HG02943 (cell line): ENCODE measurements at regions not wholly inside any gene's neighbourhood (a gene's known extent, or its start where the extent isn't known, plus 50 kb on each side); places are given as distances from the start of the nearest gene placed in this dataset.

Experiments
- ATAC-seq: cut with Tn5 transposase; IDR thresholded peaks from one replicate; pipeline ENCODE4 v1.9.1; 2021; ENCODE audit warnings: mild to moderate bottlenecking, low read depth, moderate library complexity; ENCODE audit not compliant: unreplicated experiment

DNA sequence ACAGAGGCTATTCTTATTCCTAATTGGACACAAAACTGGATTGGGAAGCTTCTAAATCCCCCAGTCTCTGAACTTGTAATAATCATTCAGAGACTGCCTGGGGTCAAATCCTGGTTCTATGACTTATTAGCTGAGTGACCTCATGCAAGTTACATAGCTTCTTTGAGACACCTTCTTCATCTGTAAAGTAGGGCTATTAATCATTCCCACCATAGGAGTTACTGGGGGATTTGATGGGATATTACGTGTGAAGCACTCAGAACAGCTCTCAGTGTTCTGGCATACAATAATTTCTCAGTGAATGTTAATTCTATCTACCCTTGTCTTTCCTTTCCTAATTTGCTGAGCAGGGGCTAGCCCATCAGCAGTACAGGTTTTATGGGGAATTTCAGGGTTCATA, 256.7 kb upstream of the TNP1 start:
- no peak for ATAC-seq

DNA sequence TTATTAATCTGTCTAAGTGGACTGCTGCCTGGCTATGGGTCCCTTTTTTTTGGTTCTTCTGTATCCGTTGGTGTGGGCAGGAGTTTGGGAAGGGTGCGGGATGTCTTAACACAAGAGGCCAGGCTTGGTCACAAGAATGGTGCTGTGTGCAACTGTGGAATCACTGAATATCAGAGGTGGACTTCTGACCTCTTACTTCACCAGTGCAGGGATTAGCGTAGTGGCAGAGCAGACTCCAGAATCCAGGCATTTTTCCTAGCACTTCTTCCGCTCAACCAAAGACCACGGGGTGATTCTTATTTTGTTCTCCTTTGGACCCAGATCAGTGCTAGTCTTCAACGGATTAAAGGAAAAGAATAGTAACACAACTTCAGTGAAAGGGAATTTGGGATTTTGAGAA, 254.3 kb upstream of the TNP1 start:
- ATAC-seq: no peak

DNA sequence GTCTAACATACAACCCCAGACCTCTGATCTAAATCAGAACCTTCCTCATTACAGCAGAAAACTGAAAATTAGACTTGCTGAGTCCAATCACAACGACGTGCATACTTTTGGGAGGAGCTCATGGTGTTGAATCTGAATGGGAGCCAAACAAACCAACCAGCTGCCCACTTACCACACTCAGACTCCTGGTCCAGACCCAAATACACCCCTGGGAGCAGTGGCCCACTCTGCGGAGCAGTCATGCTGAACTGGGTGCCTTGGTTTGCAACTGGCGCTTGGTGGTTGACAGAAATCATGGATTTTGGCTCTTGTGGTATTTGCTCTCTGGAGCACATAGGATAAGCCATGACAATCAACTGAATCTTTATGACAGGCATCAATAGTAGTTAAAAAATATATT, 253.6 kb upstream of the TNP1 start:
- ATAC-seq: no peak

DNA sequence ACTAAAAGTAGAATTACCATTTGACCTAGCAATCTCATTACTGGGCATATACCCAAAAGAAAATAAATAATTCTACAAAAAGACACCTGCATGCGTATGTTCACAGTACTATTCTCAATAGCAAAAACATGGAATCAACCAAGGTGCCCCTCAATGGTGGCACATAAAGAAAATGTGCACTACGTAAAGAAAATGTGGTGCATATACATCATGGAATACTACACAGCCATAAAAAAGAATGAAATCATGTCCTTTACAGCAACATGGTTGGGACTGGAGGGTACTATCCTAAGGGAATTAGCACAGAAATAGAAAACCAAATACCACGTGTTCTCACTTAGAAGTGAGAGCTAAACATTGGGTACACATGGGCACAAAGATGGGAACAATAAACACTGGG, 250.7 kb upstream of the TNP1 start:
- ATAC-seq: no peak

DNA sequence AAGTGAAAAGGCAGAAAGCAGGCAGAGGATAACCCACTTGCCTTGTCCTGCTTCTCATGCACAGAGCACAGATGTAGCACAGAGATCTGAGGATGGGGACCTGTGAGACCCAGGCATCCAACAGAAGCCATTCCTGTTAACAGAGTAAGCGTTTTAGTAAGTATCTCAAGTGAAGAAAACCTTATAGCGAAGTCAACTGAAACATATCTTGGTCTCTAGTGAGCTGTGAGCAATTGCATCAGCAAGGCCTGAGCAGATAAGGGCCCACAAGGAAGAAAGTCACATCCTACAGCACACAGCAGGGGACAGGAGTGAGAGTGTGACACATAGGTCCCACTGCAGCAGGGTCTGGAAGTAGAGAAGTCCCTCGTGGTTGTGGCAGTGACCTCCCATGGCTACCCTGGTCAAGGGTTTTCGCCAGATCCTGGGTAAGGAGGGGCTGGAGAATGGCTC, 248.7 kb upstream of the TNP1 start:
- ATAC-seq: no peak

DNA sequence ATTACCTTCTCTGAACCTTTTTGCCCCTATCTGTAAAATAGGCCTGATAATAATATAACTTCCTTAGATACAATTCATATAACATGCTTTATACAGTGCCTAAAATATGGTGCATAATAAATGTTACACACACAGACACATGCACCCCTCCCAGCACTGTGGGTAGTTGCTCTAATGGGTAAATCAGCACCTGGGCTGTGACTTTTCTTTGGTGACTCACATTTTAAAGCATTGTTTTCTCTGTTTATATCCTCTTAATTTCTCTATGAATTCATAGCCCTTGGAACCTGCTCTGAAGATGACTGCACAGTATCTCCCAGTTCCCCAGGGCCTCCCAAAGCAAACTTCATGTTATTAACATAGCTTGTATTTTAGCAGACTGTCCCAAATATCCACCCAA, 248.2 kb upstream of the TNP1 start:
- no peak for ATAC-seq

DNA sequence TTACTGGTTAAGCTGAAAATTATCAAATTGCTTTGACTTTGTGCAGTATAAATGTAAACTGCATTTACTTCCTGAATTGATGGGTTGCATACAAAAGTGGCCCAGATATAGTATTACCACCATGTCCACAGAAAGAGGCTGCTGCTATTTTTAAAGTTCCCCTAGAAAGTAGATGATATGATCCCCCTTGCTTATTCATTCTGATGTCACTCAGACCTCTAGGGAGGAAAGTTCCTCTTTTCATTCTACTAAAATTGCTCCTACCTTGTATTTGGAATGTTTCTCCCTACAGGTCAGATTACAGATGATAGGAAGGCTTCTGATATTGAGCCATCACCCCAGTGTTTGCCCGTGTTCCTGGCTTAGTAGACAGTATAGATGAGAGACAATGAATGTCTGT, 247.6 kb upstream of the TNP1 start:
- ATAC-seq: no peak

DNA sequence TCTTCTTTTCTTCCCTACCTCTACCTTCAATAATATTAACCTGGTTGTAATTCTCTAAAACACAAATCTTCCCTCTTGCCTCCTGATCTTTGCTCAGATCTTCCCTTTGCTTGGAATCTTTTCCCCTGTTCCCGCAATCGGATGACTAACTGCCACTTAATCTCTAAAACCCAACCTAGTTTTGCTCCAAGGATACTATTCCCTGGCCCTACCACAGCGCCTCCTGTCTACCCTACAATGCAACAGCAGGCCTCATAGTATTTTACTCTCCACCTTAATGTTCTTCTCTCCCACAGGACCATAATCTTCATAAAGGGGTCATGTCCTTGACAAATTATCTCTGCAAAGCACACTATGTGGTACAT, 246.8 kb upstream of the TNP1 start:
- ATAC-seq: no peak

DNA sequence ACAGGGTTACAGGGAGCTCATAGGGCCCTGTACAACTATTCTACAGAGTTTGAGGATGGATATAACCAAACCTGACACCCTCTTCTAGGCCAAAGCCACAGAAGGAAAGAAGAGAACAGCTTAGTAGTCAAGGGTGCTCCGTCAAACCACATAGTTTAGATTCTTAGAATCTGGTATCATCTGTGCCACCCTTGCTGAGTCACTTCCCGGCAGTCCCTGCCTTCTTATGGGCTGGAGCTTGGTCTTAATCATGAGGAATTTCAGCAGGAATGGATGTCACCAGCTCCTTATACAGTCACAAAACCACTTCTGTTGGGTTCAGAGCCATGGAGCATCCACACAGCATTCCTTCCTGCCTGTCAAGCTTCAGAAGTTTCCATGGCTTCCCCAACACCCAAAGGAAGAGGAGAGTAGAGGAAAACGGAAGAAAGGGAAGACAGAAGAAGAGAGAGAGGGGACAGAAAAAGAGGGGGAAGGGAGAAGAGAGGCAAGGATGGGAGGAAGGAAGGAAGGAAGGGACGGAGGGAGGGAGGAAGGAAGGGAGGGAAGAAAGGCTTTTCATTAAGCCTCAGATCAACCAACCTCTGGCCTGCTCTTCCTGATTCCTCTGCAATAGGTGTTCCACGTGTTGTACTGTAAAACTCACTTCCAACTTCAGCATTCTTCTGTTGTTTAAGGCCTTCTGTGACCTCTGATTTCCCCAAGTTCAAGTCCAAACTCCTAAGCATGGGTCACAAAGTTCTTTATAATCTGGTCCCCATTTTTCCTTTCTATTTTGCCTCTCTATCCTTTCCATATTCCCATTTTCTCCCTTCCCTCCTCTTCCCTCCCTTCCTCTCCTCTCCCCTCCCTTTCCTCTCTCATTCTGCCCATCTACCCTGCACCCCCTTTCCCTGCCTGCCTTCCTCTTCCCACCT, 246.1 kb upstream of the TNP1 start:
- no peak for ATAC-seq

DNA sequence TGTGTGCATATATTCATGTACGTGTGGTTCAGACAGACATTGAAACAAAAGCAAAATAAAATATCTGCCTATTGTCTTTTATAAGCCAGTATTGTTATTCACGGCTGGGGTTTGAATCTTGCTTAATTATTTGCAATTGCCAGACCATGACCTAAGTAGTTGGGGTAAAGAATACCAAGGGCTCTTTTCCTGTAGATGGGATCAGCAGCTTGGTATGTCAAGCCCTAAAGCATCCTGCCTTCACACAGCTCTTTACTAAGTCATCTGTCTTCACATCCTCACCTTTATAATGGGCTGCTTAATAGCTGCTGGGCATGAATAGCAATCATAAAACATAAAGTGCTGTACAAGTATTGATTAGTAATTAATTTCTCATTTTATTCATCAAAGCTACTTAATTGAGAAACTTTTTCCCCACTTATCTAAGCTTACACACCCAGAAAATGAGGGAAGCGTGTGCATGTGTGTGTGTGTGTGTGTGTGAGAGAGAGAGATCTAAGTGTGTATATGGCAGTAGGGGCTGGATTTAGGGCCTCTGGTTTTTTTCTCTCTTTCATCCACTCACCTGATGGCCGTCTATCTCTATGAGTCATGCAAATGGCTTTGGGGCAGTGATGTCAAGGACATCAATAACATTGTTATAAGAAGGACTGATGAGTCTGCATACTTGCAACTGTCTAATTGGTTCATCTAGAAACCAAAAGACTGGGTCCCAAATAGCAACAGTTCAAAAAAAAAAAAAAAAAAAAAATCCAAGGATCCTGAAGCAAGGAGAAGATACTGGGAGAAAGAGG, 244.1 kb upstream of the TNP1 start:
- no peak for ATAC-seq

DNA sequence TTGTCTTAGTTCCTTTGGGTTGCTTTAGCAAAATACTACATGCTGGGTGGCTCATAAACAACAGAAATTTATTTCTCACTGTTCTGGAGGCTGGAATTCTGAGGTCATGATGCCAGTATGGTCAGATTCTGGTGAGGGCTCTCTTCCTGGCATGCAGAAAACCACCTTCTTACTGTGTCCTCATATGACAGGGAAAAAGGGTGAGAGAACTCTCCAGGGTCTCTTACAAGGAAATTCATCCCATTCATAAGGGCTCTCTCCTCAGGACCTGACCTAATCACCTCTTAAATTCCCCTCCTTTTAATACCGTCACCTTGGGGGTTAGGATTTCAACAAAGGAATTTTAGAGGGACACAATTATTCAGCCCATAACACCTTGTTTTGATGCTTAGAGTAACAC, 243.1 kb upstream of the TNP1 start:
- no peak for ATAC-seq

DNA sequence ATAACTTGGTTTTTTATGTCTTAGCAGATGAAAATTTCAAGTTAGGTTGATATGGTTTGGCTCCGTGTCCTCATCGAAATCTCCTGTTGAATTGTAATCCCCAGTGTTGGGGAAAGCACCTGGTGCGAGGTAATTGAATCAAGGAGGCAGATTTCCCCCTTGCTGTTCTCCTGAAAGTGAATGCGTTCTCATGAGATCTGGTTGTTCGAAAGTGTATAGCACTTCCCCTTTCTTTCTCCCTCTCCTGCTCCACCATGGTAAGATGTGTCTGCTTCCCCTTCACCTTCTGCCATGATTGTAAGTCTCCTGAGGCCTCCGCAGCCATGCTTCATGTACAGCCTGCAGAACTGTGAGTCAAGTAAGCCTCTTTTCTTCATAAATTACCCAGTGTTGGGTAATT, 242.1 kb upstream of the TNP1 start:
- ATAC-seq: no peak

DNA sequence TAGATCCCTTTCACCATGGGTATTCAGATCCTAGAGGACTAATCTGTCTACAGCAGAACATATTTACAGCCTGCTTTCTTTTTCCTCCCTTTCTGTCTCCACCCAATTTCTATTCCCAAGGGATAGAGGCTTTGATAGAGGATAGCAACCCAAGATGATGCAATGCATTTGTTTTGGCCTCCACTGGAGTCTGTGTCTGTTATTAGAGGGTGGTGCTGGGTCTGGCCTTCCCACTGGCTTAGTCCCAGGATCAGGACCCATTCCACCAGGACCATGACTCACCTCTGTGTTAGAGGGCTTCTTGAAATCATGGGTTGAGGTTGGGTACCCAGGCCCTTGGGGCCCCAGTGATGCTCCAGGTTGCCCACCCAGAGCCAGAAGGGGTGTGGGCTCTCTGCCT, 239.7 kb upstream of the TNP1 start:
- ATAC-seq: no peak

DNA sequence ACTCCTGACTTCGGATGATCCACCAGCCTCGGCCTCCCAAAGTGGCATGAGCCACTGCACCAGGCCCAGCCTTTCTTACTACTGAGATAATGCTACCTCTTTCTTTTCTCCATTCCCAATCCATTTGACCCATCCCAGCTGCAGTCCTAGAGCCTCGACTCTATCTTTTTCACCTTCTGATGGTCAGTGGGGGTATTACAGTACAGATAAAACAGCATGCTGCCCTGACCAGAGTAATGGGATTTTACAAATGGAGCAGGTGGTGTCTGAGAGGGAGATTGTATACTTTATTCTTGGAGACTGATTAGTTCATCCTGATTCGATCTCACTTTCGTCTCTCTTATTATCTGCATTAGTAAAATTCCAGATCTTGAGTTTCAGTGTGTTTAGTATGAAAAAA, 238.6 kb upstream of the TNP1 start:
- ATAC-seq: no peak

DNA sequence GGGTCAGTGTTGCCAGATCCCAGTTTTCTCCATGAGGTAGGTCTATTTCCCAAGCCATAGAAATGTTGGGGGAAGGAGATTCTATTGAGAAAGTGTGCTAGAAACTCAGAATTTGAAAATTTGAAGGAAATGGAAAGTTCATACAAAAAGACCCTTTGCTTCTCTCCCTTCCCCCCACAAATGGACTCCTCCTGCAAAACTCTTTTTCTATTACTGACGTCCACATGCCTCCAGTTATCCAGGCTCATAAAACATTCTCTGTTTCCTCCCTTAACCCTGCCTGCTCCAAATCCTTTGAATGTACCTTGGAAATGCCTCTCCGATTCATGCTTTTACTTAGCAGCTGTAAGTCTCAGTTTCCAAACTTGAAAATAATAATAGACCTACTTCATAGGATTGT, 237.5 kb upstream of the TNP1 start:
- ATAC-seq: no peak

DNA sequence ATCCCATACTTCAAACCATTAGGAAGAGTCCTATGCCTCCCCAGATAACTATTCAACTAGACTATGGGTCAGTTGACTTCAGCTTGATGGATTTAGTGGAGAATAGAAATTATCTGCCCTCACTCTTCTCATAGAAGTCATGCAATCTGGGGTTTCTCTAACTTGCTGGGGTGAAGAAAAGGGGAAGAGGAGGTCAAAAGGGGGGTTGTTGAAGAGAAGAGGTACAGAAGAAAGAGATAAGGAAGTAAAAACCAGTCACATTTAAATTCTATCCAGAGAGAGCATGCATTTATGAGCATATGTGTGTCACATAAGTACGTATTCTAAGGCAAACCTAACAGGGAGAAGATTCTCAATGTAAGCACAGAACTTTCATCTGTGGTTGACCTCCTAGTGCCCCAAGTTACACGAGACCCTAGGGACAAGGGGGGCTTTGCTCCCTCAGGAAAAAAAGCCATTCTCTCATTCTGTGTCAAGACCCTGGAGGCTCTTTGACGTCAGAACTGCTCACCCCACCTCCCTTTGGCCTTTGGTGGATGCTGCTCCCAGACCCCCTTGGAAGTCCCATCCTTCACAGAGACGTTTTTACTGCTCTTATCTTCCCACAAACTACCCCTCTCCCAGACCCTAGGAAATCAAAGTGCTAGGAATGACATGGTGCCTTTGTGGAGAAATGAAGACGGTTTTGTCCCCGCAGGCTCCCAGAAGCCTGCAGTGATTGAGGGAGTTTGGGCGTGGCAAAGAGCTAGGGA, 236.8 kb upstream of the TNP1 start:
- no peak for ATAC-seq

DNA sequence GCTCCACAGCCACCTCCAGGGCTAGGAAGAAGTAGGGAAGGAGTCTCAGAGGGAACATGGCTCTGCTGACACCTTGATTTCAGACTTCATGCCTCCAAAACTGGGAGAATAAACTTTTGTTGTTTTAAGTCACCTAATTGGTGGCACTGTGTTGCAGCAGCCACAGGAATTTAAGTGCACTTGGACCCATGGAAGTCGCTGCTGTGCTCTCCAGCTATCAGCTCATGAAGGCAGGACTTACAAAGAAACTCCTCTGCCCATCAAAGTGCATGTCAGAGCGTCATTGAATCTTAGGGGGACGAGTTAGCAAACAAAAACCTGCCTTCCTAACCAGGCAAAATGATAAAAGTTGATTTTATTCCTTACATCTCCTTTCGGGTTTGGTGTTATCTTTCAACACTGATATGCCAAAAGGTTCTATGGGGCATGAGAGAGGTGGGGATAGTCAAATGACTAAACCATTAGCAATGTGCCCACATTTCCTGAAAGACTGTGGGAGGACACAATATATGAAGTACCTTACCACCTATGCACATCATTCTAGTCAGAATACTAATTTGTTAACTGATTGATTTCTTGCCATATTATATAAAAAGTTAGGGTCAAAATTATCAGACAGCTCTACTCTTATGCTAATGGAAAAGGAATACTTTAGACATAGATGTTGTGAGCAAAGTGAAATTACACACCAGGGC, 235.8 kb upstream of the TNP1 start:
- ATAC-seq: no peak

DNA sequence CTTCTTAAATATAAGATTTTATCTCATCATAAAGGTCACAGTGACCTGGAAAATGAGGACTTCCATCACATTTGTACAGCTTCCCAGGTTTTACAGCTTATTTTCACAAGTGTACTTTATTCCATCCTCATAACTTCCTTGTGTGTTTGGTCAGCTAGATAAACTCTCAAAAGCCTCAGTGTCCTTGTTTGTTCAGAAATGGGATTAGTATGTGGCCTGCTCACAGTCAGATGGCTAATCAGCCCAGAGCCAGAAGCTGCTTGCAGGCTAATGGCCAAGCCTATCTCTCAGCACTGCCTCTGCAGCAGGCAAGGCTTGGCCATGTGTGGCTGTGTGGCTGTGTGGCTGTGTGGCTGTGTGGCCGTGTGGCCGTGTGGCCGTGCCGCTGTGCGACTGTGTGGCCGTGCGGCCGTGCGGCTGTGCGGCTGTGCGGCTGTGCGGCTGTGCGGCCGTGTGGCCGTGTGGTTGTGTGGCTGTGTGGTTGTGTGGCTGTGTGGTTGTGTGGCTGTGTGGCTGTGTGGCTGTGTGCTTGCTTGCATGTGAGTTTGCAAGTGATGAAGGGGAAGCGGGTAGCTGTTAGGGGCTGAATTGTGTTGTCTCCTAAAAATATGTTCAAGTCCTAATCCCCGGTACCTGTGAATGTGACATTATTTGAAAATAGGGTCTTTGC, 233.0 kb upstream of the TNP1 start:
- ATAC-seq: no peak

DNA sequence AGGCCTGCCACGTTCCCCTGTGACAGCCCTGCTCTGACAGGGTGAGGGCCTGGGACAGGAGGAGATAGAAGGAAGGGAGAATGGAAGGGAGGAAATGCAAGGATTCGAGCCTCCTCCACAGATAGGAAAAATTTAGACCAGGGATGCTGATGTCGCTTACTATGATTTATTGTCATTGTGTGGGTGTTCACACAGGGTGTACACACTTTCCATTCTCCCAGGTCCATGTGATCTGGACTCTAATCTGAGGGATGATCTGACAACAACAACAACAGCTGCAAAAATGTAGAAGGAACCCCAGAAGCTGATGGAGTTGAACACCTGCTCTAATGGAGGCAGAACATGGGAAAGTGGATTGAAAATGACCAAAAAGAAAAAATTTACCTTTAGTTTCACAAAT, 231.7 kb upstream of the TNP1 start:
- no peak for ATAC-seq

DNA sequence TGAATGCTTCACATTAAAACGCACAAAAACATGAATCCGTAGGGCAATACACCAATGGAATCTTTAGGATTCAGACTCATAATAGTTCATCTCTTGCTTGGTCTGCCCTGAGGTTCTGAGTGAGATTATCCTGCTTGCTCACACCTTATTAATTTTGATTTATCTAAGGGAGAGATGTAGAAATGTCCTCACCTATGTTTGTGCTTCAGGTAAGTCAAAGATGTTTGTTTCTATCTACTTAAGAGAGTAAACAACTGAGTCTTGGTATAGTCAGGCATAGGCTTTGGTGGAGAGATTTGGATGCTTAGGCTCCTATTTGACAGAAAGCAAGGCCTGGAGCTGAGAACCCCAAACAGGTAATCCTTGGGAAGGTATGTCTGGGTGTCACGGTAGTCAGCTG, 231.0 kb upstream of the TNP1 start:
- ATAC-seq: no peak
